ENCODE measurements at regions not wholly inside any gene's neighbourhood (a gene's known extent, or its start where the extent isn't known, plus 50 kb on each side); places are given as distances from the start of the nearest gene placed in this dataset.
A peak's percentile ranks its signal among the peaks of the same experiment; 100 is the strongest.

DNA sequence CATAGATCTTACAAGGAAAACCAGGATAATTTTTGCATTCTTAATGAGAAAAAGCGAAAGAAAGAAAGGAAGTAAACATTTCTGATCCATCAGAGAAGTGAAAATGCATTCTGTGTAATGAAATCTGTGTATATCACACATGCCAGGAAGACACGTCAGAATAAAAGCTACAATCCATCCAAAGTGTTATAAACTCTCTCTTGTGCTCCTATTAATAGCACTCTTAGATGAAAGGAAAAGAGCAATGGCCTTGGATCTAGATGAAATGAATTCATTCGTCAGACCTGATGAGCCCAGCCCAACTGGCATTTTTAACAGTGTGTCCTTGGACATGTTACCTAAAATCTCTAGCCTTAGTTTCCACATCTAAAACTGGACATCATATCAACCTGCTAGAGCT, 885.5 kb downstream of the CDH11 start:
- DNase-seq (ENCODE audit: low read depth) = no peak

- no peak for DNase-seq (ENCODE audit: low read depth)
Observed at GRCh38 chr16:64234200-64234599, 887.7 kb downstream of the CDH11 start.

GRCh38 chr16:64225696-64226095, 896.2 kb downstream of the CDH11 start:
- no peak for DNase-seq (ENCODE audit: low read depth)

DNA sequence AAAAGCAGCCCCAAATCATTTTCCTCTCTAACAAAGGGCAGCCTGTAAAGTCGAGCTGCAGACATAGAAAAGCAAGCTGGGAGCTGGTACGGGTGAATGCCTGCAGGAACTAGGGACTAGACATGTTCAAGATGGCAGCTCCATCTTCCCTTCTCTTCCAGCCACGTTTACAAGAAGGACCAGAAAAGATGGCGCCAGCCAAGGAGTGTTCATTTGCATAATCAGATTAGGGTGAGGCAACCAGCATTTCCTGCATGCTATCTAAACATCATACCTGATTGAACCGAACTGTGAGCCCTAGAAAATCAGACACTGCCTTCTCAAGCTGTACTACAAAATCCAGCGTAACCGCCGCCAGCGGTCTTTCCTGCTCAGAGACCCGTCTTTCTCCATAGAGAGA, 896.8 kb downstream of the CDH11 start:
- DNase-seq (ENCODE audit: low read depth) = no peak

GRCh38 chr16:64217789-64218535, 903.9 kb downstream of the CDH11 start:
- no peak for DNase-seq (ENCODE audit: low read depth)

DNA sequence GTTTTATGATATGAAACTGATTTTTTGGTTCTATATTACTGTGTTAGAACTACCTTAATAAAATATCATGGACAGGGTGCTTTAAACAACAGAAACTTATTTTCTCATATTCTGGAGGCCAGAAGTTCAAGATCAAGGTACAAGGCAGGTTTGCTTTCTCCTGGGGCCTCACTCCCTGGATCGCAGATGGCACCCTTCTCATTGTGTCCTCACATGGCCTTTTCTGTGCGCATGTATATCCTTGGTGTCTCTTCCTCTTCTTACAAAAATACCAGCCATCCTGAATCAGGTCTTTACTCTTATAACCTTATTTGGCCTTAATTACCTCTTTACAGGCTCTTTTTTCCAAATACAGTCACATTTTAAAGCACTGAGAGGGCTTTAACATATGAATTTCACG, 906.1 kb downstream of the CDH11 start:
- no peak for DNase-seq (ENCODE audit: low read depth)

DNA sequence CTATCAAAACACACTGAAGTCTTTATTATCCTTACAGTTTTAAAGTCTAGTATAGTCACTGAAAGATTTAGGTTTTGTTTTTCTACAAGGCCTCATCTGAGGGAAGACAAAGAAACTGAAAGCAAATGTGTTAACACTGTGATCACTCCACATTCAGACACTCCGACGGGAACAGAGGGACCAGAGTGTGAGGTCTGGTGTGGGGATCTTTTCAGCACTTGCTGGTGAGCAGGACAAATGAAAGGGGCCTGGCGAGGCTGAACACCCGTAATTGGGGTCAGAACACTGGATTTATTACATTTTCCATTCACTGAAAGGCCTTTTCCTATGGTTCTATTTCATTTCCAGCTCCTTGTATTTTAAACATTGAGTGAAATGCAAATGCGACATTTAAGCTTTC, 910.5 kb downstream of the CDH11 start:
- no peak for DNase-seq (ENCODE audit: low read depth)

GRCh38 chr16:64206862-64207261, 915.0 kb downstream of the CDH11 start:
- no peak for DNase-seq (ENCODE audit: low read depth)

- DNase-seq (ENCODE audit: low read depth) = no peak
Observed at GRCh38 chr16:64203126-64203525, 918.7 kb downstream of the CDH11 start.

GRCh38 chr16:64202571-64202970, 919.3 kb downstream of the CDH11 start:
- no peak for DNase-seq (ENCODE audit: low read depth)

- peak; percentile 86 for DNase-seq (ENCODE audit: low read depth)
Observed at GRCh38 chr16:64196444-64196843, 925.4 kb downstream of the CDH11 start.

- no peak for DNase-seq (ENCODE audit: low read depth)
Observed at GRCh38 chr16:64185954-64186353, 935.9 kb downstream of the CDH11 start.

GRCh38 chr16:64184156-64184555, 937.7 kb downstream of the CDH11 start:
- no peak for DNase-seq (ENCODE audit: low read depth)

DNA sequence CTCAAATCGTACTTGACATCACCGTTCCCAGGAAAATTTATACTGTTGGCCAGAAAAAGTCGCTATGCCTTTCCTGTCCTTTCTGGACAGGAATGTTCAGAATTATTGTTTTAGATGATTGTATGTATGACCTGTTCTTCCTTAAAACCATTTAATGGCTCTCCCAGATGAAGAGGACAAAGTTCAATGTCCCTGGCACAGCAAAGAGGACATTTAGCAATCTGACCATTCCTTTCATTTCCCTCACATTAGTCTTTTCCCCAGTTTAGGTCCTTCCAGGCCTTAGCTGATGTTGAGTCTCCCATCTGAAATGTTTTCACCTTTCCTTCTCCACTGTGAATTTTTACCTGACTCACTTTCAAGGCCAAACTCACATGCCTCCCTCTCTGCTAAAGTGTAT, 938.9 kb downstream of the CDH11 start:
- DNase-seq (ENCODE audit: low read depth) = no peak

- no peak for DNase-seq (ENCODE audit: low read depth)
Observed at GRCh38 chr16:64181271-64181925, 940.5 kb downstream of the CDH11 start.

- DNase-seq (ENCODE audit: low read depth) = no peak
Observed at GRCh38 chr16:64180136-64180900, 941.5 kb downstream of the CDH11 start.

- DNase-seq (ENCODE audit: low read depth) = no peak
Observed at GRCh38 chr16:64174327-64174726, 947.5 kb downstream of the CDH11 start.

DNA sequence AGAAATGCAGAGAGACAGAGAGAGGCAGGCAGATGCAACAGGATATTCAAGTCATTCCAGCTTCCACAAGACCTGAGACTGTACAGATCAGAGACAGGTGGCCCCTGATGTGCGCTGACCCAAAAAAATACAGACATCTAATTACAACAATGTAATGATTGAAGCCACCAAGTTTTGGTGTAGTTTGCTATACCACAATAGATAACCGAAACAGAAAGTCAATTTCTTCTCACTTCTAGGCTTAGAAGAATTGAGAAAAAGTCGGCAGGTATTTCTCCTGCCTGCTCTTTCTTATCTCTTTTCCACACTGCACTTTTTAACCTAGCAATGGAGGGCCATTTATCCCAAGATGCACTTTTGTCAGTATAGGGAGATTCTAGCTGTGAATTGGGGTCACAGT, 949.2 kb downstream of the CDH11 start:
- DNase-seq (ENCODE audit: low read depth) = no peak

DNA sequence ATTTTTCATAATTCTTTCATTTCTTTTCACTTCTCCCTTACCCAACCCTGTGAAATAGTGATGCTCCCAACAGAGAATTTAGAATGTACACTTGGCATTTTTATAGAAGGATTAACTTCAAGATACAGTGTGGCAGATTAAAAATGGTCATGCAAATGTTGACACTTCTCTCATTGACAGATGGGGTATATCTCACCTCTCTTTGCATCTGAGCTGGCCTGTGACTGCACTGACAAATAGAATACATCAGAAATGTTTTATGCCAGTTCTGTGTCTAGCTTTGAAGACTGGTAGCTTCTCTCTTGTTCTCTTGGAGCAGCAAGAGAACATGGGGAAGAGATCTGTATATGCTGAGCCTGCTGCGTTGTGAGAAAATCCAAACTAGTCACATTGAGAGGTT, 949.6 kb downstream of the CDH11 start:
- no peak for DNase-seq (ENCODE audit: low read depth)

DNA sequence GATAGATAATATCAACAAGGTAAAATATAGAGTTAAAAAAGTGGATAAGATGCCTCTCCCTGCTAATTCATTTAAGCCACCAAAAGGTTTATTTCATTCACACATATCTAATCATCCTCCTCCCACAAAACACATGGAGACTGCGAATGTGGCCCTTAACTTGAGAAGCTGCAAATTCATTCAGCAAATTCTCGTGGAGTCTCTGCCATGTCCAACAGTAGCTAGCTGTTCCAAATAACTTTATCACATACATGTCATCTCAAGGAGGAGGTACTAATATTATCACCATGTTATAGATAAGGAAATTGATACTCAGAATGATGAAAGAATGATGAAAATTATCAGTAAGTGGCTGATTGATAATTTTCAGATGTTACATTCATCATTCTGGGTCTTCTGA, 950.2 kb downstream of the CDH11 start:
- DNase-seq (ENCODE audit: low read depth) = no peak

GRCh38 chr16:64168371-64168770, 953.5 kb downstream of the CDH11 start:
- DNase-seq (ENCODE audit: low read depth) = no peak

DNA sequence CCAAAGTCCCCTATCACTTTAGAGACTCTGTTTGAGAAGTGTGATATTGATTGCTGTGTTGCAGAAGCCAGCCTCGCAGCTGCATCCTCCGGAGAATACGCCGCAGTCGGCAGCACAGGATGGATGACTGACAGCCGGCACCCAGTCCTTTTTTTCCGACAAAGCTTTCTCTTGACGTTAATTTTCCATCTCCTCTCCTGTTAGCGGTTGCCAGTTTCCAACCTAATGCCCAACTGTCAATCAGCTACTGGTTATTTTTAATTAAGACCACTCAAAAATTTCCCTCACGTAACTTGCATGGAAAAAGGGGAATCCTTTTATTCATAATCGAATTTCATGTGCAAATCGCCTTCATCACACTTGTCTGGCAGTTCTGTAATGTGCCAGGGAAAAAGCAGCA, 953.9 kb downstream of the CDH11 start:
- DNase-seq (ENCODE audit: low read depth) = no peak

DNA sequence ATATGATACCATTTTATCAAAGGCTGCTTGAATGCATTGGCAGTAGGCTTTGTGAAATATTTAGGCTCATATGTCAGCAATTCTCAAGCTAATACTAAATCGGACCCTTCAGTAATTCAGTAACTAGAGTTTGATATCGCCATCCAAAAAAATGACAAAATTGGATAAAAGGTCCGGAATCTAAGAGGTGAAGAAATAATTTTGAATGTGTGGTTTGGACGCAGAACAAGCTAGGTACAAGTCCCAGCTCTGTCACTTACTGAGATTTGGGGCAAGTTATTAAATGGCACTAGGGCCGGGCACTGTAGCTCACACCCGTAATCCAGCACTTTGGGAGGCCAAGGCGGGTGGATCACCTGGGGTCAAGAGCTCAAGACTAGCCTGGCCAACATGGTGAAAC, 956.5 kb downstream of the CDH11 start:
- no peak for DNase-seq (ENCODE audit: low read depth)

Data from iris pigment epithelial cell (primary cell).